A673 (cell line): ENCODE measurements at regions not wholly inside any gene's neighbourhood (a gene's known extent, or its start where the extent isn't known, plus 50 kb on each side); places are given as distances from the start of the nearest gene placed in this dataset.
"Not testable (repeated sequence)": the region's sequence is repeated elsewhere in the genome, so short reads cannot be mapped to it uniquely, and the experiment has no call there.

Source experiments
- BruUV-seq: library from RNA; stranded (reverse); fragments of 400-500 nt; replicated peaks from 2 replicates; lab custom pipeline; 2021; lab: Mats Ljungman, UMichigan
- CTCF ChIA-PET: fragments of 300-600 bp; sonication (Branson Sonifier 250); formaldehyde crosslinking; loops from one replicate; lab custom pipeline; 2022; ENCODE audit warnings: antibody characterized with exemption; lab: Charles Lee
- POLR2A ChIA-PET: fragments of 300-600 bp; sonication (Branson Sonifier 250); formaldehyde crosslinking; loops from one replicate; lab custom pipeline; 2022; ENCODE audit warnings: antibody characterized with exemption; ENCODE audit not compliant: low non-redundant PET; lab: Charles Lee
- DNase-seq: peaks from one replicate; pipeline ENCODE4 v3.0.0-alpha.2; 2015; ENCODE audit warnings: low spot score
- H3K27ac ChIP-seq: fragments of 200-600 bp; sonication (generic); 2 replicates; pipeline ENCODE4 v1.5.1; 2016; ENCODE audit warnings: mixed run types, low read depth, mild to moderate bottlenecking, mixed read lengths, antibody characterized with exemption, low read length; ENCODE audit not compliant: poor library complexity, severe bottlenecking
- H3K27me3 ChIP-seq: fragments of 200-600 bp; sonication (generic); replicated peaks from 2 replicates; pipeline ENCODE4 v1.6.1; 2017; ENCODE audit warnings: mixed run types, low read depth, mild to moderate bottlenecking, mixed read lengths, antibody characterized with exemption, low read length; ENCODE audit not compliant: insufficient read depth, poor library complexity
- H3K36me3 ChIP-seq: fragments of 200-600 bp; sonication (generic); 2 replicates; pipeline ENCODE4 v1.6.1; 2016; ENCODE audit warnings: mixed run types, mild to moderate bottlenecking, mixed read lengths, antibody characterized with exemption, low read length; ENCODE audit not compliant: insufficient read depth, poor library complexity, severe bottlenecking
- H3K4me1 ChIP-seq: fragments of 200-600 bp; sonication (generic); 2 replicates; pipeline ENCODE4 v1.6.1; 2017; ENCODE audit warnings: mixed run types, mild to moderate bottlenecking, mixed read lengths, antibody characterized with exemption, low read length; ENCODE audit not compliant: insufficient read depth, poor library complexity, severe bottlenecking
- H3K4me3 ChIP-seq: fragments of 200-600 bp; sonication (generic); 2 replicates; pipeline ENCODE4 v1.5.1; 2016; ENCODE audit warnings: low read depth, mixed run types, mild to moderate bottlenecking, mixed read lengths, low read length; ENCODE audit not compliant: poor library complexity, severe bottlenecking
- H3K9me3 ChIP-seq: fragments of 200-600 bp; sonication (generic); 2 replicates; pipeline ENCODE4 v1.6.1; 2016; ENCODE audit warnings: mixed run types, low read depth, mild to moderate bottlenecking, mixed read lengths, antibody characterized with exemption, low read length; ENCODE audit not compliant: poor library complexity, severe bottlenecking
- EZH2 ChIP-seq: fragments of 200-600 bp; sonication (generic); IDR thresholded peaks from 2 replicates; pipeline ENCODE4 v1.6.1; 2017; ENCODE audit warnings: borderline replicate concordance, low read depth, mild to moderate bottlenecking, mixed read lengths, antibody characterized with exemption, low read length; ENCODE audit not compliant: poor library complexity, severe bottlenecking
- intact Hi-C: fragments of 100-400 bp; cut with micrococcal nuclease; formaldehyde crosslinking; loops from one replicate; pipeline ENCODE4 v1.10.0; 2022; ENCODE audit not compliant: unreplicated experiment
- TF ChIP-seq, protein P1 (sequence below): fragments of 300-800, 200-600 bp; sonication (generic); conservative IDR thresholded peaks from 2 replicates; pipeline ENCODE4 v1.5.1; 2017; ENCODE audit warnings: low read depth, mild to moderate bottlenecking, antibody characterized with exemption, low read length, moderate library complexity, mixed read lengths

DNA sequence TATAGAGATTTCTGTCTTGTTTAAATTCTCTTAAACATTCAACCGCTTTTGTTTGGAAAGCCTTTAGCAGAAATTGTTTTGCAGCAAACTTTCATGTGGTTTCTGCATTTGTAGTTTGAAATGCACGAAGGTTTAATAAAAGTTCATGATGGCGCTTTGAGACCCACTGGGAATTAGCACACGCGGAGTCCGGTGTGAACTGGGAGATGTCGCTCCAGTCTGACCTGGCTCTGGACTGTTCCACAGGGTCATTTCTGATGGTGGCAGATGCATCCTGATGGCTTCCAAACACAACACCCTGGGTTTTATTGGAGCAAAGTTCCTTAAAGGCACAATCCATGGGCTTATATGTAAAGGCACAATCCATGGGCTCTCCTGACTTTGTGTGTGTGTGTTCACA, 78.1 kb upstream of the MTHFD1L start:
- intact Hi-C loops: no loop called here
- H3K4me1 ChIP-seq: no peaks in the 10 kb centered on the region
- BruUV-seq: no TSS peak
- DNase-seq: no peak
- H3K36me3 ChIP-seq: no peaks in the 10 kb centered on the region
- POLR2A ChIA-PET: no interaction called here
- CTCF ChIA-PET: interaction anchor here (0.7 kb wide), 1 partner anchor 38 kb away, joined by 4 read pairs; no protein-coding TSS in a partner anchor
- no peaks in the 10 kb centered on the region for H3K27me3 ChIP-seq
- TF ChIP-seq, protein P1, sequence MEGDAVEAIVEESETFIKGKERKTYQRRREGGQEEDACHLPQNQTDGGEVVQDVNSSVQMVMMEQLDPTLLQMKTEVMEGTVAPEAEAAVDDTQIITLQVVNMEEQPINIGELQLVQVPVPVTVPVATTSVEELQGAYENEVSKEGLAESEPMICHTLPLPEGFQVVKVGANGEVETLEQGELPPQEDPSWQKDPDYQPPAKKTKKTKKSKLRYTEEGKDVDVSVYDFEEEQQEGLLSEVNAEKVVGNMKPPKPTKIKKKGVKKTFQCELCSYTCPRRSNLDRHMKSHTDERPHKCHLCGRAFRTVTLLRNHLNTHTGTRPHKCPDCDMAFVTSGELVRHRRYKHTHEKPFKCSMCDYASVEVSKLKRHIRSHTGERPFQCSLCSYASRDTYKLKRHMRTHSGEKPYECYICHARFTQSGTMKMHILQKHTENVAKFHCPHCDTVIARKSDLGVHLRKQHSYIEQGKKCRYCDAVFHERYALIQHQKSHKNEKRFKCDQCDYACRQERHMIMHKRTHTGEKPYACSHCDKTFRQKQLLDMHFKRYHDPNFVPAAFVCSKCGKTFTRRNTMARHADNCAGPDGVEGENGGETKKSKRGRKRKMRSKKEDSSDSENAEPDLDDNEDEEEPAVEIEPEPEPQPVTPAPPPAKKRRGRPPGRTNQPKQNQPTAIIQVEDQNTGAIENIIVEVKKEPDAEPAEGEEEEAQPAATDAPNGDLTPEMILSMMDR: no peak
- no peak for TF ChIP-seq EZH2
- no peak overlapping the region for H3K4me3 ChIP-seq
- H3K9me3 ChIP-seq: no peaks in the 10 kb centered on the region
- no peak overlapping the region for H3K27ac ChIP-seq

DNA sequence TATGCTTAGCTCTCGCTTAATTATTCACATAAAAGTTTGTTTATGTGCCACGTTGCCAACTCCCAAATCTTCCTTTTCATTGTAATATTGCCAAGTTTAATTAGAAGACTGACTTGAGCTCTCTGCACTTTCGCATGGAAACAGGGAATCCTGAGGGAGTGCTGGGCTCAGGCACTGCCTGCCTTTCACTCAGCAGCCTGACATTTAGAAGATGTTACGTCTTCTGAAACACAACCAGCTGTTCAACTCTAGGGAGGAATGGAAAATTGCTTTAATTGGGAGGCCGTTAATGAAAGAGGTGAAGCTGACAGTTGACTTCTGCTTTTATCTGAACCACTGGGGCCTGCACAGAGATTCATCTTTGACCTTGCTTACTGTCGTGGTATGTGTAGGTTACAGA, 77.4 kb upstream of the MTHFD1L start:
- ChIA-PET POLR2A (no interaction called here), CTCF (interaction anchor here (0.6 kb wide), 1 partner anchor 33 kb away, joined by 7 read pairs; no protein-coding TSS in a partner anchor)
- Histone ChIP-seq H3K9me3 (no peaks in the 10 kb centered on the region), H3K4me1 (no peaks in the 10 kb centered on the region), H3K27me3 (no peaks in the 10 kb centered on the region), H3K4me3 (no peak overlapping the region), H3K36me3 (no peaks in the 10 kb centered on the region), H3K27ac (no peak overlapping the region)
- no peak for DNase-seq
- TF ChIP-seq EZH2: no peak
- TF ChIP-seq, protein P1: no peak
- intact Hi-C loops: no loop called here
- BruUV-seq: no TSS peak

DNA sequence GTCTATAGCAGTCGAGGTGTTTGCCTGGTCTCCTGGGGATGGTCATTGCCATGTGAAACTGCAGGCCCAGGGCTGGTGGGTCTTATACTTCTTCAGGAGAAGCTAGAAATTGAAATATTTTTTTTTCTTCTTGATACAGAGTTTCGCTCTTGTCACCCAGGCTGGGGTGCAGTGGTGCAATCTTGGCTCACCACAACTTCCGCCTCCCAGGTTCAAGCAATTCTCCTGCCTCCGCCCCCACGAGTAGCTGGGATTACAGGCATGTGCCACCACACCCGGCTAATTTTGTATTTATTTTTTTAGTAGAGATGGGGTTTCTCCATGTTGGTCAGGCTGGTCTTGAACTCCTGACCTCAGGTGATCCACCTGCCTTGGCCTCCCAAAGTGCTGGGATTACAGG, 75.6 kb upstream of the MTHFD1L start:
- H3K27me3 ChIP-seq, H3K9me3 ChIP-seq, H3K27ac ChIP-seq, H3K4me3 ChIP-seq, POLR2A ChIA-PET, CTCF ChIA-PET, BruUV-seq, H3K4me1 ChIP-seq, DNase-seq, H3K36me3 ChIP-seq, intact Hi-C loops: not testable (repeated sequence)

DNA sequence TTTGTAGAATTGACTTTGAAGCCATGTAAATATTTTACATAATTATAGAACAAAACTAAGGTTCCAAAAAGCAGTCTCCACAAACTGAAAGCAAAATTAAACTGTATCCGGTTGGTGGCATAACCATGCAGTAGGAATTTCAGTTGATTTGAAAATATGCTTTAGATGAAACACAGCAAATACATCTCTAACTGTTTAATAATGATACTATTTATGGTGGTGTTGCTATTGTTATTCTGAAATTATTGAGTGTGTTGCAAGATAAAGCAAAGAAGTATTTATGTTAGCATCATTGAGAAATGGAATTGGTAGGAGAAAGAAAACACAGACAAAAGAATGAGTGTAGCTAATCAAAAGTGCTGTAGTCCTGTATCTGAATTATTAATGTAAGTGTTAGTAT, 73.8 kb upstream of the MTHFD1L start:
- Histone ChIP-seq H3K27ac (no peak overlapping the region), H3K9me3 (no peaks in the 10 kb centered on the region), H3K4me3 (no peak overlapping the region), H3K36me3 (no peaks in the 10 kb centered on the region), H3K27me3 (no peaks in the 10 kb centered on the region), H3K4me1 (no peaks in the 10 kb centered on the region)
- ChIA-PET CTCF (no interaction called here), POLR2A (no interaction called here)
- intact Hi-C loops: no loop called here
- TF ChIP-seq EZH2: no peak
- TF ChIP-seq, protein P1: no peak
- no TSS peak for BruUV-seq
- DNase-seq: no peak
